ENCODE measurements at regions not wholly inside any gene's neighbourhood (a gene's known extent, or its start where the extent isn't known, plus 50 kb on each side); places are given as distances from the start of the nearest gene placed in this dataset.

DNA sequence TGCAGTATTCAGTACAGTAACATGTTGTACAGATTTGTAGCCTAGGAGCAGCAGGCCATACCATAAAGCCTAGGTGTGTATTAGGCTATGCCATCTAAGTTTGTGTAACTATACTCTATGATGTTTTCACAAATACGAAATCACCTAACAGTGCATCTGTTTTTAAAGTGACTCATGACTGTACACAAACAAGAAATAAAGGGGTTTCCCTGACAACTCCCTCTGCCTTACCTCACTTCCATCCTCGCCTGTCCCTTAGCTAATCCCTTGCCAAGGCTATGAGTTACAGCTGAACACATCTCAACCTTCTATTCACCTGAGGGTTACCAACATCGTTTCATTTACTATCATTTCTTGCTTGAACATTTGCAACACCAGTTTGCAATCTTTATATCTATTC, 78.6 kb upstream of the RPRM start:
- no peak overlapping the region for H3K27ac ChIP-seq (ENCODE audit: extremely low read length, insufficient read depth, low read length)
- DNase-seq (ENCODE audit: low spot score) (no peak), ATAC-seq (no peak), FAIRE-seq (no peak)
- H3K36me3 ChIP-seq (replicated peaks in 1 of 2; ENCODE audit: control insufficient read depth in 1 of 2, insufficient read depth in 2 of 2, low read length in 2 of 2) = no peaks in the 10 kb centered on the region
- no TSS peak for BruUV-seq (replicated peaks)
- no peak overlapping the region for H2AFZ ChIP-seq (ENCODE audit: low read length)
- POLR2A ChIA-PET = no interaction called here
- H3K27me3 ChIP-seq (ENCODE audit: control insufficient read depth in 1 of 2, insufficient read depth in 2 of 2, low read length in 2 of 2) = no peaks in the 10 kb centered on the region
- 0% methylated on average over 3 of the region's 3 CpGs for WGBS (ENCODE audit: low lambda C conversion rate)
- H3K4me1 ChIP-seq (ENCODE audit: insufficient read depth, low read length) = no peaks in the 10 kb centered on the region
- H3K4me3 ChIP-seq (replicated peaks in 1 of 3; ENCODE audit: insufficient read depth in 1 of 3, low read depth in 2 of 3, low read length in 3 of 3) = no peak overlapping the region
- CTCF ChIA-PET (ENCODE audit: low intra/inter-chr PET ratio, low total read pairs) = no interaction called here
- in situ Hi-C loops (cut with HindIII; ENCODE audit: extremely low pct_ligation_motif_present, low pct_unique_long_range_greater_than_20kb) (no loop called here), intact Hi-C loops (cut with micrococcal nuclease; ENCODE audit: unreplicated experiment) (no loop called here)
- H3K4me2 ChIP-seq (ENCODE audit: low read depth, low read length) = no peak overlapping the region
- H3K9ac ChIP-seq (ENCODE audit: insufficient read depth, low read depth, low read length) = no peak overlapping the region
- H3K79me2 ChIP-seq (ENCODE audit: insufficient read depth, low read length) = no peaks in the 10 kb centered on the region
- TF ChIP-seq RFX3 (CRISPR knock-in tag; IDR thresholded peaks at IDR 0.05) = no peak
- no peak for TF ChIP-seq HNRNPH1 (optimal IDR thresholded peaks at IDR 0.05; ENCODE audit: low read depth, low read length)
- TF ChIP-seq ETV6 (CRISPR knock-in tag; conservative IDR thresholded peaks at IDR 0.05) = no peak
- TF ChIP-seq RBM39 (IDR thresholded peaks at IDR 0.05; ENCODE audit: low read depth, low read length, poor library complexity, severe bottlenecking) = no peak
- TF ChIP-seq, protein P1, sequence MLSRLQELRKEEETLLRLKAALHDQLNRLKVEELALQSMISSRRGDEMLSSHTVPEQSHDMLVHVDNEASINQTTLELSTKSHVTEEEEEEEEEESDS (CRISPR knock-in tag; IDR thresholded peaks at IDR 0.05; ENCODE audit: borderline replicate concordance) = no peak
- no peak for TF ChIP-seq ZNF816 (CRISPR knock-in tag; IDR thresholded peaks at IDR 0.05; ENCODE audit: borderline replicate concordance)
- no peak for TF ChIP-seq PRMT3 (CRISPR knock-in tag; IDR thresholded peaks at IDR 0.05; ENCODE audit: borderline replicate concordance, low read depth)
- TF ChIP-seq, protein P2, sequence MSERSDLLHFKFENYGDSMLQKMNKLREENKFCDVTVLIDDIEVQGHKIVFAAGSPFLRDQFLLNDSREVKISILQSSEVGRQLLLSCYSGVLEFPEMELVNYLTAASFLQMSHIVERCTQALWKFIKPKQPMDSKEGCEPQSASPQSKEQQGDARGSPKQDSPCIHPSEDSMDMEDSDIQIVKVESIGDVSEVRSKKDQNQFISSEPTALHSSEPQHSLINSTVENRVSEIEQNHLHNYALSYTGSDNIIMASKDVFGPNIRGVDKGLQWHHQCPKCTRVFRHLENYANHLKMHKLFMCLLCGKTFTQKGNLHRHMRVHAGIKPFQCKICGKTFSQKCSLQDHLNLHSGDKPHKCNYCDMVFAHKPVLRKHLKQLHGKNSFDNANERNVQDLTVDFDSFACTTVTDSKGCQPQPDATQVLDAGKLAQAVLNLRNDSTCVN (CRISPR knock-in tag; IDR thresholded peaks at IDR 0.05; ENCODE audit: borderline replicate concordance) = no peak
- no peak for TF ChIP-seq ZNF296 (CRISPR knock-in tag; conservative IDR thresholded peaks at IDR 0.05)
- TF ChIP-seq GATAD1 (CRISPR knock-in tag; IDR thresholded peaks at IDR 0.05) = no peak
- TF ChIP-seq, protein P3, sequence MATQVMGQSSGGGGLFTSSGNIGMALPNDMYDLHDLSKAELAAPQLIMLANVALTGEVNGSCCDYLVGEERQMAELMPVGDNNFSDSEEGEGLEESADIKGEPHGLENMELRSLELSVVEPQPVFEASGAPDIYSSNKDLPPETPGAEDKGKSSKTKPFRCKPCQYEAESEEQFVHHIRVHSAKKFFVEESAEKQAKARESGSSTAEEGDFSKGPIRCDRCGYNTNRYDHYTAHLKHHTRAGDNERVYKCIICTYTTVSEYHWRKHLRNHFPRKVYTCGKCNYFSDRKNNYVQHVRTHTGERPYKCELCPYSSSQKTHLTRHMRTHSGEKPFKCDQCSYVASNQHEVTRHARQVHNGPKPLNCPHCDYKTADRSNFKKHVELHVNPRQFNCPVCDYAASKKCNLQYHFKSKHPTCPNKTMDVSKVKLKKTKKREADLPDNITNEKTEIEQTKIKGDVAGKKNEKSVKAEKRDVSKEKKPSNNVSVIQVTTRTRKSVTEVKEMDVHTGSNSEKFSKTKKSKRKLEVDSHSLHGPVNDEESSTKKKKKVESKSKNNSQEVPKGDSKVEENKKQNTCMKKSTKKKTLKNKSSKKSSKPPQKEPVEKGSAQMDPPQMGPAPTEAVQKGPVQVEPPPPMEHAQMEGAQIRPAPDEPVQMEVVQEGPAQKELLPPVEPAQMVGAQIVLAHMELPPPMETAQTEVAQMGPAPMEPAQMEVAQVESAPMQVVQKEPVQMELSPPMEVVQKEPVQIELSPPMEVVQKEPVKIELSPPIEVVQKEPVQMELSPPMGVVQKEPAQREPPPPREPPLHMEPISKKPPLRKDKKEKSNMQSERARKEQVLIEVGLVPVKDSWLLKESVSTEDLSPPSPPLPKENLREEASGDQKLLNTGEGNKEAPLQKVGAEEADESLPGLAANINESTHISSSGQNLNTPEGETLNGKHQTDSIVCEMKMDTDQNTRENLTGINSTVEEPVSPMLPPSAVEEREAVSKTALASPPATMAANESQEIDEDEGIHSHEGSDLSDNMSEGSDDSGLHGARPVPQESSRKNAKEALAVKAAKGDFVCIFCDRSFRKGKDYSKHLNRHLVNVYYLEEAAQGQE (IDR thresholded peaks at IDR 0.05; ENCODE audit: borderline replicate concordance in 1 of 2, low read depth in 1 of 2, low read length in 2 of 2) = no peak
- TF ChIP-seq ZNF570 (CRISPR knock-in tag; IDR thresholded peaks at IDR 0.05; ENCODE audit: borderline replicate concordance) = no peak
- no peak for TF ChIP-seq ZNF431 (CRISPR knock-in tag; IDR thresholded peaks at IDR 0.05; ENCODE audit: borderline replicate concordance, low read depth)
- TF ChIP-seq, protein P4, sequence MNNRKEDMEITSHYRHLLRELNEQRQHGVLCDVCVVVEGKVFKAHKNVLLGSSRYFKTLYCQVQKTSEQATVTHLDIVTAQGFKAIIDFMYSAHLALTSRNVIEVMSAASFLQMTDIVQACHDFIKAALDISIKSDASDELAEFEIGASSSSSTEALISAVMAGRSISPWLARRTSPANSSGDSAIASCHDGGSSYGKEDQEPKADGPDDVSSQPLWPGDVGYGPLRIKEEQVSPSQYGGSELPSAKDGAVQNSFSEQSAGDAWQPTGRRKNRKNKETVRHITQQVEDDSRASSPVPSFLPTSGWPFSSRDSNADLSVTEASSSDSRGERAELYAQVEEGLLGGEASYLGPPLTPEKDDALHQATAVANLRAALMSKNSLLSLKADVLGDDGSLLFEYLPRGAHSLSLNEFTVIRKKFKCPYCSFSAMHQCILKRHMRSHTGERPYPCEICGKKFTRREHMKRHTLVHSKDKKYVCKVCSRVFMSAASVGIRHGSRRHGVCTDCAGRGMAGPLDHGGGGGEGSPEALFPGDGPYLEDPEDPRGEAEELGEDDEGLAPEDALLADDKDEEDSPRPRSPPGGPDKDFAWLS (CRISPR knock-in tag; IDR thresholded peaks at IDR 0.05; ENCODE audit: borderline replicate concordance) = no peak
- H4K20me1 ChIP-seq (ENCODE audit: insufficient read depth, low read length) = no peaks in the 10 kb centered on the region
- no peaks in the 10 kb centered on the region for H3K9me3 ChIP-seq (ENCODE audit: low read length)
